NB4 (cell line): ENCODE measurements at regions not wholly inside any gene's neighbourhood (a gene's known extent, or its start where the extent isn't known, plus 50 kb on each side); places are given as distances from the start of the nearest gene placed in this dataset.
"Not testable (repeated sequence)": the region's sequence is repeated elsewhere in the genome, so short reads cannot be mapped to it uniquely, and the experiment has no call there.

Experiments used
- CTCF ChIP-seq: IDR thresholded peaks from one replicate; pipeline ENCODE4 v1.5.1; 2012; ENCODE audit warnings: low read depth, low read length
- MAX ChIP-seq: IDR thresholded peaks from 2 replicates; pipeline ENCODE4 v1.6.1; 2011; ENCODE audit warnings: low read depth, low read length
- MYC ChIP-seq: IDR thresholded peaks from 2 replicates; pipeline ENCODE4 v1.6.1; 2011; ENCODE audit warnings: low read depth, low read length
- POLR2A ChIP-seq: IDR thresholded peaks from 2 replicates; pipeline ENCODE4 v1.6.1; 2011; ENCODE audit warnings: mild to moderate bottlenecking; ENCODE audit not compliant: insufficient read length; ENCODE audit errors: extremely low read depth

- not testable (repeated sequence) for TF ChIP-seq CTCF, POLR2A, MYC, MAX
These were observed 52.6 kb upstream of the KIF26B start for GRCh38 chr1:245102149-245102548.
